Stomach (tissue), 4 donors: ENCODE measurements at regions not wholly inside any gene's neighbourhood (a gene's known extent, or its start where the extent isn't known, plus 50 kb on each side); places are given as distances from the start of the nearest gene placed in this dataset.

ENCODE experiments used
- CTCF ChIP-seq, 7 experiments: fragments of 450-650 bp in 4 of 7; fragments of 200-600 bp in 3 of 7; sonication (generic) in 3 of 7; IDR thresholded peaks; one replicate each; pipeline ENCODE4 v1.5.1; 2016 to 2019; ENCODE audit warnings: antibody characterized with exemption in 7 of 7, control low read depth in 2 of 7, mild to moderate bottlenecking in 1 of 7
- POLR2A ChIP-seq, 4 donors: fragments of 450-650 bp; IDR thresholded peaks; one replicate each; pipeline ENCODE4 v1.6.1; 2016; ENCODE audit warnings: antibody characterized with exemption in 4 of 4, control low read depth in 2 of 4, mild to moderate bottlenecking in 1 of 4, moderate library complexity in 1 of 4

- no peak for TF ChIP-seq CTCF (IDR thresholded peaks at IDR 0.05)
- no peak for TF ChIP-seq POLR2A (IDR thresholded peaks at IDR 0.05)
Observed at GRCh38 chr21:16492356-16492755, 762.6 kb downstream of the USP25 start.
